HT-29 (cell line): ENCODE measurements at regions not wholly inside any gene's neighbourhood (a gene's known extent, or its start where the extent isn't known, plus 50 kb on each side); places are given as distances from the start of the nearest gene placed in this dataset.

Source experiments
- DNase-seq: peaks from one replicate; pipeline ENCODE4 v3.0.0-alpha.2; 2015; ENCODE audit warnings: low spot score

DNA sequence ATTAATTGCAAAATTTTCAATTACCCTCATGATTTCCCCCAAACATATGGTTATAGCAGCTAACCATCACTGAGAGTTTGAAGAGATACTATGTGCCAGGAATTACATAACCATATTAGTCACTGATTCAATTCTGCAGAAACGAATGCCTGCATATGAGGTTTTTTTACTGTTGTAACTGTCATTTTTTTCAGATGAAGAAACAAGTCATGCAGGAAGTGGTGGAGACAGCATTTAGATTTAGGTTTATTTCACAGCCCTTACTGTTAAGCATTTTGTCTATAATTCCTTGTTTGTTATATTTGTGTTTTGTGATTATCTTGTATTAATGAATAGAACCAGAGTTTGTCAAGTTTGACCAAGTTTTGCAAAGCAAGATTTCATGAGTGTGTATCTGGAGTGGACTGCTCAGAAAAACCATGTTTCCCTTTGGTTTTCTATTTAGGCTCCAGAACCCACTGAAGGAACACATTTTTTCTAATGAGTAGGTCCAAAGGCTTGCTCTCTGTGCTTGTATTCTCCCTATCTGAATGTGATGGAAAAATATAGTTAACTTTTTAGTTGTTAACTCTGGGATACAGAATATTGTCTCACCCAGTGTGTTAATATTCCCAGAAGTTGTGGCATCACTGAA, 308.5 kb upstream of the ADAMTS5 start:
- DNase-seq, result no peak

DNA sequence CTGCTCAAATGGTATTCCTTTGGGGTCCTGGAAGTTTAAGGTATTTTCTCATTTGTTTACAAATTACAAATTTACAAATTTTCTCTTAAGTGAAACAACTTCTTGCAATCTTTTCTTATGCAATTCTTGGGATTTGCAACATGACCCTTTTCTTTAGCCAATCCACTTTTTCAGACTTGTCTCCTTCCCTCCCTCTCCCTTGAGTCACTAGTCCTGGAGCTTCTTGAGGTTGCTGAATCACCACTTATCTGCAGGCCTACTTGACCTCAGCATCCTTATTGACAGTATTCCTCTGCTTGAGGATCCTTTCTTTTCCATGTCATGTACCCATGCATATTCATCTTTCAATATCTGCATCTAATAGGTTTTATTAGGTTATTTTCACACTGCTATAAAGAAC, 302.8 kb upstream of the ADAMTS5 start:
- DNase-seq, result no peak

DNA sequence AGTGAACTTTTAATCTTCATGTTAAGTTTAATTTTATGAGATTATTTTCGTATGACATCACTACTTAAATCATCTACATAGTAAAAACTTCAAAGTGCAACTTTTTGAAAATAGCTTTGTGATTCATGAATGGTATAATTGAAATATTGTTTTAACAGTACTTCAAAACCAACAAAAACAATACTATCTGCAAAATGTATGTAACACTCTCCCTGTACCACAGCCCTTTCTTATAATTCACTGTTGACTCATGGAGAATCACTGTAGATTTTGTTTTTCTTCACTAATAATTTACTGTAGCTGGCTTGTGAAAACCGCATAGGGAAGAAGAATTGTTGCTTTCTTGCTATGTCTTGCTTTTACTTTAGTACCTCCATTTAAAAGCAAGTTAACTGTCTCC, 301.4 kb upstream of the ADAMTS5 start:
- DNase-seq, result no peak

DNA sequence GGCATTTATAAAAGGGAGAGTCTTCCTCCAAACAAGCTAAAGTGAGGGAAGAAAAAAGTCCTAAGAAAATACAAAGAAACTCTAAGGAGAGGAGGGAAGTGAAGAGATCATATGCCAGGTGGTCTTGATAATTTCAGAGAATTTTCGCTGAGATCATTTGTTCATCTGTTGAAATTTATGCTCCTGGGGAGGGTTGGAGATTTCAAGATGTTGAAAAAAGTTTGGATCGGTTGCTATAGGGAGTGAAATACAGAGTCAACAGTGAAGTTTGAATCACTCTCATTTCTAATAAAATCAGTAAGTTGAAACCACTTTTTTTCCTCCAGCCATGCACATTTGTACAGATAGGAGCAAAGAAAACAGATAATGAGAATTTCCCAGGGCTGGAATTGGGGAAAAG, 299.1 kb upstream of the ADAMTS5 start:
- no peak for DNase-seq

DNA sequence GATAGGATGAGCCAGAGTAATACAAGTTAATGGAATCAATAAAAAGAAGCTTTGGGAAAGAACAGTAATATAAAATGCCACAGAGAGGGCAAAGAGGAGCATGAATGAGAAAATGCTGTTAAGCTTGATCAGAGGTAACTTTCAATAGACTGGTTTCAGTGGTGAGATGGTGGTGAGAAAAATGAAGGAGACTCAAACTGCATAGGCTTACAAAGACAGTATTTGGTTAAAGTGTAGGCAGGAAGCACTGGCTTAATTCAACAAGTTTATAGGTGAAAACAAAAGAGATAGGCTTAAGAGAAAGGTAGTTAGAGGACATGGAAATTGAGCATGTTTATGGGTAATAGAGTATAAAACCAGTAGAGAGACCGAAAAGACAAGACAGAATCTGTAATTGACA, 298.6 kb upstream of the ADAMTS5 start:
- DNase-seq, result no peak

DNA sequence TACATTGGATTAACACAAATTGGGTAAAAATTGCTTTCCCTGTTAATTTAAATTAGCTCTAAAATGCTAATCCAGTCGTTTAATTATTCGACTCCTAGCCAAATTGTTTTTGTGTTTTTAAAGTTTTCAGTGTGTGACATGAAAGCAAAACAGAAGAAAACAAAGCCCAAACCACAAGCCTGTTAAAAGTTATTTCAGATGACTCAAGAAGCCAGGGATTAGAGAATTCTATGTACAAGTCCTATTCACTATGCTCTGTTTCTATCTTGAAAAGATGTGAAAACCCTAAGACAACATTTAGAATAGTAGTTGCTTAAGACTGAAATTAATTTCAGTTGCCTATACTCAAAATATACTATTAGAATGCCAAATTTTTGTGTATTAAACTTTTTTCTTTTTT, 294.8 kb upstream of the ADAMTS5 start:
- no peak for DNase-seq

DNA sequence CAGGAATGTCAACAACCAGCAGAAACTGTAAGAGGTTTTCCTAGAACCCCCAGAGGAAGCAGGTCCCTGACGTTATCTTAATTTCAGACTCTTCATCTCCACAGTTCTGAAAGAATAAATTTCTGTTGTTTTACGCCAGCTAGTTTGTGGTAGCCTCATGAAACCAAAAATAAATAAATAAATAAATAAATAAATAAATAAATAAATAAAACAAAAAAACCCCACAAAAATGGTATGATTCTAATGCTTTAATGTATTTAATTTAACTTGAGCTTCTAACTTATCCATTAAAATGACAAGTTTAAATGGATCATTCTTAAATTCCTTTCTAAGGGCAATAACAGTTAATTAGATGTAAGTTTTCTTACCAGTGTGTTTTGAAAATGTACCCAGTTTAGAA, 293.8 kb upstream of the ADAMTS5 start:
- no peak for DNase-seq

DNA sequence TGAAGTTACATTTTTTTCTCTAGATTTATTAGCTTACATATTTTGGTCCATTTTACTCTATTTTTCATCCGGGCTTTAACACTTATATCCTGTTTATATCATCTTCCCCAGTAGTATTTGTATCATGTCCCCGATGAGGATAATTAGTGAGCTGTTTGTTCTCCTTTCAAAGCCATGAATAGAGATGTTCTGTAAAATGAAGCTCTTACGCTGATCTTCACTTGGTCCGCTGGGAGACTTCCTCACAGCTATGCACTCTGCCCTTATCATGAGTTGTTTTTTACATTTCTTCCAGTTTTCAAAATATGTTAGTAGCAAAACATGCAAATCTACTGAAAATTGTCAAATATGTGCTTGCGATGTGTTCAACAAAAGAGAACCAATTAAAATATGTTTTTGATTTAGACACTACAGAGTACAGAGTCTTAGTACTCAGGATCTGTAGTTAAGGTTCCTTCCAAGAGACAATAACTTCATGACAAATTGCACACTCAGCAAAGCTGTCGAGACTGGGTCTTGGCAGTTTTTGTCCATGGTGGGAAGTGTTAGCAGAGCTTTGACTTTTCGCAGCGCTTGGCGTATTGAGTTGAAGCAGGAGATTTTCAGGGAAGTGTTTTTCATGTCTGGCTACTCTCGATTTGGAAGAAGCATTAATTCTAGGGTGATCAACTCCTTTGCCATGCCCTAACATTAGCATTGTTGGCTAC, 292.0 kb upstream of the ADAMTS5 start:
- no peak for DNase-seq

DNA sequence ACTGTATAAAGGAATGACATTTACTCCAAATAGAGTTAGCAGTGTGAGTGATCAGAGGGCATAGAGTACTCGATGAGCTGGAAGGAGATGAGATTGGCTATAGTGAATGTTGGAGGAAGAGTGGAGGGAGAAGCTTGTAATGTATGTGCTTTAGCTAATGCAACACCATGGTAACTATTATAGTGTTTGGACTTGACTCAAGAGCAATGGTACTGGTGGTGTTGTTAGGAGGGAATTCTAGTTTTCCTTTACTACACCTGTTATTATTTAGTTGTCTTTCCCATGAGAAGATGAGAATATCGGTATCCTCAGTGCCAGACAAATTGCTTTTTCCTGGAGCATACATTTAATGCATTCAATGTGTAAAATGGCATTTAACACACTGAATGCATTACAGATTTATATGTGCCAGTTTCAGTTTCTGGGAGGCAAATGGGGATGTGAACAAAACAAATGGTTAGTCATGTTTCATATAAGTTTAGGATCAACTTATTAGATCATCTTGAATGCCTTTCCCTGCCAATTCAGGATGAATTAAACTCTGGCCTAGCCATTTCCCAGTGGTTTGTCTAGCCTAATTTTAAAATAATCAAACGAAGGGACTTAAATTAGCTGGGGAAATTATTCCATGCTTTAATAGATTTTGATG, 291.1 kb upstream of the ADAMTS5 start:
- DNase-seq, result no peak

DNA sequence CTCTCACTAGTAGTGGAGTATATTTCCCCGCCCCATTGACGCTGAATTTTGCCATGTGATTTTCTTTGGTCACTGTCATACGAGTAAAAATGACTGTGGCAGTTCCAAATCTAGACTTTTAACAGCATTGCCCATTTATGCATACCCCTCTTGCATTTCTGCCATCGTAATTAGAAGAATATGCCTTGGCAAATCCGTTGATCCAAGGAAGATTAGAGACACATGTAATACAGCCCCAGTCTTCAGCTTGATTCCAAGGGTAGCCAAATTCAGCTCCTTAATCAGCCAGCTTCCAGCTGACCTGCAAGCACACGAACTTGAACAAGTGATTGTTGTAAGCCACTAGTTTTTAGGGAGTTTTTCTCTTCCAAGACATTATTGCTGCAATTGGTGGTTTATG, 290.3 kb upstream of the ADAMTS5 start:
- DNase-seq, result no peak

DNA sequence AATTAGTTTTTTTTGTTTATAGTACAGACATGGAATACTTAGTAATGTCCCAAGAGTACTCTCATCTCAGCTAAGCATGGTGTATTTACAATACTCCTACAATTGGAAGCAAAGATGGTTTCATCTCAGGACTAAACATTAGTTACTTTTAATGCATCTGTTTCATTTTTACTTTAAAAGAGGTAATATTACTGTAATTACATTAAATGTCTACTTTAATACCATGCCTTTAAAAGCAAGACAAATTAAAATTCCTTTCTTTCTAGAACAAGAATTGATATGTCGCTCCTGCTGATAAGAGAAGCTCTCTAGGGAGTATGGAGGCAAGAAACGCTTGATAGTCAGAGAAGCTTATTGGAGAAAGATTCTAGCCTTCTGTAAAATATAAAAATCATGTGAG, 284.9 kb upstream of the ADAMTS5 start:
- no peak for DNase-seq

DNA sequence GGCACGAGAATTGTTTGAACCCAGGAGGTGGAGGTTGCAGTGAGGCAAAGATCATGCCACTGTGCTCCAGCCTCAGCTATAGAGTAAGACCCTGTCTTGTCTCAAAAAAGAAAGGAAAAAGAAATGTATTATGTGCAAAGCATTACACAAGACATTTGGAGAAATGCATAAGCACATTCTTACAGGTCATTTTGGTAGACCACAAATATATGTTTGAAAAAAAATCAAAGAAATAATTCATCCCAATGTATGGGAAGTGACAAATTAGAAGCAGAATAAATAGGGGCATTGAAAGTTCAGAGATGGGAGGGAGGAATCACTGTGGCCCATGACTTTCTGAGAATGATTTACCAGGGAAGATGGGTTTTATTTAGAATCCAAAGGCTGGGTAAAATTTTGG, 283.5 kb upstream of the ADAMTS5 start:
- no peak for DNase-seq

DNA sequence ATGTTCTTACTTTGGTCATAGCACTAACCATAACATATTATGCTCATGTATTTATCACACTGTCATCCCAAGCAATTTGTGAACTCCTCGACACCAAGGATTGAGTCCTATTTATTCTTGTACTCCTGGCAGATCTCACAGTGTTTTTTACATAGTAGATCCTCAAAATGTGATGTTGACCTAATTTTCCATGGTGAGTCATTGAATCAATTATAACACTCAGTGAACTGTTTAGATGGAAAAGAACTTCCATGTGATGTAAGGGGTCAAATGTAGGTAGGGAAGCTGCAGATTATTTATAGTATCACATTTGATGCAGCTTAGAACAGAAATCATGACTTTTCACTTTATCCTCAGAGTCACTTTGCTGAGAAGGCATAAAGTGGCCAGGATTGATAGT, 281.9 kb upstream of the ADAMTS5 start:
- DNase-seq, result no peak

DNA sequence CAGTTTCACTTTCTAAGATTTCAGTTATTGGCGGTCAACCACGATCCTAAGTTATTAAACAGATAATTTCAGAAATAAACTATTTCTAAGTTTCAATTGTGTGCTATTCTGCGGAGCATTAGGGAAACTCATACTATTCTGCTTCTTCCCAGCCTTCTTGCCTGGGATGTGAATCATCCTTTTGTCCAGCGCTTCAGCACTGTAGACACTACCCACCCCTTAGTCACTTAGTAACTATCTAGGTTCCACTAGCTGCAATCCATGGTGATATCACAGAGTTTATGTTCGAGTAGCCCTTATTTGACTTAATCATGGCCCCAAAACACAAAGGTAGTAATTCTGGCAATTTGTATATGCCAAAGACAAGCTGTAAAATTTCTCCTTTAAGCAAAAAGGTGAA, 279.9 kb upstream of the ADAMTS5 start:
- no peak for DNase-seq

DNA sequence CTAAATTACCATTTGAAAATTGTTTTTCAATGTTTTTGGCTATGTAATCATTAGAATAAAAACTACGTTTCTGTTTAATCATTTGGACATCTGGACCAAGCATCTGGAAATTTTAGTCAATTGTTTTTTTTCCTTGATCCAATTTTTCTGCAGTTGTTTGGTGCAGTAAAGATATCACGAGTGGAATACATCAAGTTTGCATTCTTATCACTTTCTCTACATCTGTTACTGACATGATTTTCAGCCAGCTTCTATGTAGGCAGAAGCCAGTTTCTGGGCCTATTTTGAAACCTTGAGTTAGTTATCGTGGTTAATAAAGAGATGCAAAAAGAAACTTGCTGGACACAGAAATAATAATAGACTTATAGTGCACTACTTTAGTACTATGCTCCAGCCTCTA, 277.9 kb upstream of the ADAMTS5 start:
- DNase-seq, result no peak

DNA sequence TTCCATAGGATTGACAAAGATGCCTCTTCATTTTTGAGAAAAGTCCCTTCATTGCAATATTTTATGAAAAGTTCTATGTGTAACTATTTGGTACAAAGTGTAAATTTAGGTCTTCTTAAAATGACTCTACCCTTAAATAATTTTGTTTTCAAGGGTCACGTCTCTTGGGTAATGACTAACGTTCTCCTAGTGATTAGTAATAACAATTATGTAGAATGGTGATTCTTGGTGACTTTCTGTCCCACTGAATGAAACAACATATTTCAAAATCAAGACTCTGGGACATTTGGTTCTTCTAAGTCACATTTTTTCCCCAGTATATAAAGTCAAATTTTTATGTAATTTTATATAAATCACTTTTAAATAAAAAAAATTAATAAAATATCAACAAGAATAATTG, 277.5 kb upstream of the ADAMTS5 start:
- DNase-seq, result no peak

DNA sequence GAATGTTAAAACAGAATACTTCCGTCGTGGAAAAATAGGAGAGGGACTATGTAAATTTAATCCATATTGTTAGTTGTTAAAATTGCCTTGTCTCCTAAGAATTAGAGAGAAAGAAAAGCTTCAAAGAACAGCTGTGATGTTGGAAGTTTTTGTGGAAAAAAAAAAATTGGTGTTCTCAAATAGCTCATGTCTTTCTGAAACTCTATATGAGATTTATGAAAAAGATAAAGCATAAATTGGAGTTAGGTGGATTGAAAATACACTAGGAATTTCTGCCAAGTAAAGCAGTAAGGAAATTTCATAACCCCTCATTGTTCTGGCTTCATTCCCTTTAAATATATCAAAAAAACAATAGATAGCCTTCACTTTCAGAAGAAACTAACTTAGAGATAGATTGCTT, 274.0 kb upstream of the ADAMTS5 start:
- no peak for DNase-seq

DNA sequence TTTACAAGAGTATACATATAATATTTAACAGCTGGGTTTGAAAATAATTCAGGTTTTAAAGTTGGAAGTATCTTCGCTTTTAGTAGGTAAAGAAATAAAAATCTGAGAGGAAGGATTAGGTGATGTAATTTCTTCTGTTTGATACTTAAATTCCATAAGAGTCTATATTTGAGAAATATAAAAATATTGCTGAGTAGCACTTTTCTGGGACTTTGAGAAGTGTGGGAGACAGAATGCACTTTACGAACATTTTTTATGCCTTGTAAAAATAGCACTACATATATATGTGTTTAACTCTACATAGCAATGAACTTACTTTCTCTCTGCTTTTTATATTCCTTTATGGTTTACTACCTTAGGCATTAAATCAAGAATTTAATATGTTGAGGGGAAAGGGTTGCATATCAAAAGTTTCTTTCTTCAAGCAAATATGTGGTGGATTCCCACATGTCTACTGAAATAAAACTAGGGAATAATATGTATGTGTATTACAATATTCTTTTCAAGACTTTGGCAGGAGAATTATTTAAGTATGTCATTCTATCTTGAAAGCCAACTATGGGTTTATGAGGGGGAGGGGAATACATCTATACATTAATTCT, 266.7 kb upstream of the ADAMTS5 start:
- DNase-seq, result no peak

DNA sequence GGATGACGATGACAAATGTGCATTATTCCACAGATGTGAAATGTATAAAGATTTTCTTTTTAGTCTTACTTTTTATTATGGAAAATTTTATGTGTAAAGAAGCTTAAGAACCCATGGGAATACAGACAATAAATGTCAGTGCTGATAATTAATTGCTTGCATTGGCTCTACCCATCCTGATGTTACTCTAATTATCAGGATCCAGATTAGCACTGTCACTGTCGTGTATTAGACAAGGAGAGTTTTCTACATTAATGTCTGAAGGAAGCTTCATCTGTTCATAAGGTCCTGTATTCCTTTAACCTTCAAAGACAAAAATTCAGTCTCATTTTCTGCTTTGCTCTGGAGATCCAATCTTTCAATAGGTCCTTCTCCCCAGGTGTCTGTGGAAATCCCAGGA, 259.1 kb upstream of the ADAMTS5 start:
- DNase-seq, result no peak

DNA sequence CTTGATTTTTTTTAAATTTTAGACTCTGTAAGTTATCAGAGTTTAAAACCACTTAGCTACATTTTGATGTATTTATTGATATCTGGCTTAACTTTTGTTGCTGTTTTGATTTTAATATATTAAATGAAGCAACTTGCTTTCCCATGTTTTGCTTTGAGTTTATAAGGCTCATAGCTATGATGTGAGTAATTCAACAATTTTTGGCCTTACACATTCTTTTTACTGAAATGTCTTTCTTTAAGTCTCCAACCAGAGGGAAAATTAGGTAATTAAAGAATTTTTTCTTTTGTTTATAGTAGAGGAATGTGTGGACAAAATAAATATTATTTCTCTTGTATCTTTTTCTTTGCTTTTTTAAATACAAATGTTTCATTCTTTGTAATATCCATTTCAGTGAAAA, 258.3 kb upstream of the ADAMTS5 start:
- no peak for DNase-seq

DNA sequence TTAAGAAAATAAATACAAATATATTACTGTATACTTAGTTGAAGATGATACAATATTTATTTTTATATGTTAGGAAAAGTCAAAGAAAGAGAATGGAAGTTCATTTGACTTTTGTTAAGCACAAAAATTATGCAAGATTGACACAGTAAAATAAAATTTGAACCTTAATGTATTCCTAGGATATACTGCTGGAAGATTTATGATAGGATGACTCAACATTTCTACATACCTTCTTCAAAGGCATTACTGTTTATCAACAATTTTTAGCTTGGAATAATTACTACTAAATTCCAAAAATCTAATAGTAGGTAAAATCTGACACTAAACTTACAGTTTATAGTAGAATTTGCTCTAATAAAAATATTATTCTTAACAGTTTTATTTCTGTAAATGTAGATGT, 257.3 kb upstream of the ADAMTS5 start:
- no peak for DNase-seq

DNA sequence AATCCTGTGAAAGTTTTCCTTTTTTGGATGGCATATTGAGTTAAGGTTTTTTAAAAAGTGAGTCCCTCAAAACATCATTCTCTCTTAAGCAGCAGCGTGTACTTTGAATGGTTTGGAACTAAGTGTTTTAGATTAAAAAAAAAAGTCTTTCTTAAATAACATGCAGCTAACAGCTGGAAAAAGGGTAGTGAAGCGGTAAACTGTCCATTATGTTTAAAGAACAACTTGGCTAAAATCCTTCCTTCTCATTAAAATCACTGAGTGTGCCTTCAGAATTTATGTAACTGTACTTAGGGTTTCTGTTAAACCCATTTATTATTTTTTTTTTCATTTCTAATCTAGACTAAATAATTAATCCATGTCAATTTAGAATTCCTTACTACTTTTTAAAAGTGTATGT, 254.2 kb upstream of the ADAMTS5 start:
- no peak for DNase-seq

DNA sequence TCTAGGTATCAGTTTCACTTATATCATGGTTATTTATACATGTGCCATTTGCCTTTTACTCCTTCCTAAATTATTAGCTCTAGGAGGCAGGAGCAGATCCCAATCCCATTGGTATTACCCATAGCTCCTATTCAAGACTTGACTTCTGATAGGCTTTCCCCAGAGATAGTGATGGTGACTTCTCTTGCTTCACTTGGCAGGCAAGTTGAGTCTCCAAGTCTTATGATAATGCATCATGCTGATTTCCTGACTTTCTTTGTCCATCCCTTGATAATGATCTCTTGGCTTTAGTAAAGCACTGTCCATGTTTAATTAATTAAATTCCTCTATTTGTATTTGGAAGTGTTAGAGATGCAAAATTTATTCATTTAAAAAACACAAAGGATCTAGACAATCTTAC, 253.5 kb upstream of the ADAMTS5 start:
- no peak for DNase-seq
